Testis (tissue), 2 donors: ENCODE measurements at regions not wholly inside any gene's neighbourhood (a gene's known extent, or its start where the extent isn't known, plus 50 kb on each side); places are given as distances from the start of the nearest gene placed in this dataset.

Experiments
- CTCF ChIP-seq, 3 experiments: fragments of 450-650 bp in 2 of 3; fragments of 200-600 bp in 1 of 3; sonication (generic) in 1 of 3; IDR thresholded peaks; one replicate each; pipeline ENCODE4 v1.5.1; 2016 to 2019; ENCODE audit warnings: antibody characterized with exemption in 3 of 3, mild to moderate bottlenecking in 2 of 3, moderate library complexity in 1 of 3
- POLR2A ChIP-seq: fragments of 450-650 bp; IDR thresholded peaks from one replicate; pipeline ENCODE4 v1.6.1; 2017; ENCODE audit warnings: antibody characterized with exemption, mild to moderate bottlenecking, moderate library complexity

GRCh38 chr17:54505404-54505803 is 395.2 kb upstream of the TOM1L1 start:
- no peak for TF ChIP-seq CTCF (IDR thresholded peaks at IDR 0.05)
- no peak for TF ChIP-seq POLR2A
